Stimulated activated CD8-positive, alpha-beta memory T cell treated with anti-CD3 and anti-CD28 coated beads, Interleukin-2, amount 100 ng/mL, for 1 hour (primary cell): ENCODE measurements at regions not wholly inside any gene's neighbourhood (a gene's known extent, or its start where the extent isn't known, plus 50 kb on each side); places are given as distances from the start of the nearest gene placed in this dataset.
A peak's percentile ranks its signal among the peaks of the same experiment; 100 is the strongest.

Experiments
- DNase-seq, 2 donors: peaks; one replicate each; pipeline ENCODE4 v3.0.0-alpha.2; 2020; ENCODE audit warnings: low read depth in 2 of 2

DNA sequence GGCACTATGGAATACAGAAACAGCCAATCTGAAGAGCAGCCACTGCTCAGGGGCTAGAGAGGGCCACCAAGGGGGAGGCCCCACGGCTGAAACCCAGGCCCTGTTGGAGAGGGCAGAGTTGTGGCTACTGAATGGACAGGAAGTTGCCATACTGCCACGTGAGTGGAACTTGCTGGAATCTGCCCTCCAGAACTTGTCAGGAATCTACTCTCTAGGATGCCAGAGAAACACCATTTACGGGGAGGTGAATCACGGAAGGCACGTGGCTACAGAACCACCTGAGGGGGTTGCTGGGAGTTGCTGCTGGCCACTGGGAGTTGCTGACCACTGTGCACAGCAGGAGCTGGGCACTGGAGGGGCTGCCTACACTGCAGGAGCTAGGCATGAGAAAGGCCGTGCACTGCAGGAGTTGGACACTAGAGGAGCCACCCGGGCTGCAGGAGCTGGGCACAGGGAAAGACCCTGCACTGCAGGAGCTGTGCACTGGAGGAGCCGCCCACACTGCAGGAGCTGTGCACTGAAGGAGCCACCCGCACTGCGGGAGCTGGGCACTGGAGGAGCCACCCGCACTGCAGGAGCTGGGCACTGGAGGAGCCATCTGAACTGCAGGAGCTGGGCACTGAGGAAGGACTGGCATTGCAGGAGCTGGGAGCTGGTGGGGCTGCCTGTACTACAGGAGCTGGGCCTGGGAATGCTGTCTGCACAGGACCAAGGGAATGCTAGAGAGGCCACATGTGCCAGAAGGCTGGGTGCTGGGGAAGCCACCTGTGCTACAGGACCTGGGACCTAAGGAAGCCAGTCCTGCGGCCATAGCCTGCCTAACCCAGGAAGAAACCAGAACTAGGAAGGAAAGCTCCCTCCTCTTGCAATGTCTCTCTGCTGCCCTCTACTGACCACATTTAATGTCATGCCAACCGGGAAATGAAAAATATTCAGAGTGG lies 343.4 kb downstream of the MATN1 start:
- DNase-seq, result peak in 1 of 2 donors; percentile 13

DNA sequence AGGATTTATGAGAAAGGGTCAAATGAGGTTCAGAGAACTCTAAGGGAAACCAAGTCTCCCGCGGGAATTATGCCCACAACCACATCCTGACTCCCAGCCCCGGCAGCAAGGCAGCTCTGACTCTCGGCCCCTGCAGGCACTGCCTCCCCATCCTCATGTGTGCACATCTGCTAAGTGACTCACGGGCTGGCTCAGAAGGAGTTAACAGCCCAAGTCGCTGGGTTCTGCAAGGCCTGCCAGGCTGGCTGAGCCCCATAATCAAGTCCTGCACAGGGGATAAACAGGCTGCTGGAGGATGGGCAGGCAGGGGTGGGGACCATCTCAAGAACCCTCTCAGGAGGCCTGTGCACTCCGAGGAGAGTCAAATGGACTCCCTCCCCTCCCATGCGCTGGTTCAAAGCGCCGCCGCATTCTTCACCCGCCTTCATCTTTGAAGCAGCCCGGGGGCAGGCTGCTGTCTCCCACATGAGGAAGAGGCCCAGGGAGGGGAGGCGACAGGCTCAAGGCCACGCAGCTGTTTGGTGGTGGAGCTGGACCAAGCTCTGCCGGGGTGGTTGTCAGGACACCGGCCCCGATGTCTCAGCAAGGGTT lies 344.3 kb downstream of the MATN1 start:
- no peak for DNase-seq

DNA sequence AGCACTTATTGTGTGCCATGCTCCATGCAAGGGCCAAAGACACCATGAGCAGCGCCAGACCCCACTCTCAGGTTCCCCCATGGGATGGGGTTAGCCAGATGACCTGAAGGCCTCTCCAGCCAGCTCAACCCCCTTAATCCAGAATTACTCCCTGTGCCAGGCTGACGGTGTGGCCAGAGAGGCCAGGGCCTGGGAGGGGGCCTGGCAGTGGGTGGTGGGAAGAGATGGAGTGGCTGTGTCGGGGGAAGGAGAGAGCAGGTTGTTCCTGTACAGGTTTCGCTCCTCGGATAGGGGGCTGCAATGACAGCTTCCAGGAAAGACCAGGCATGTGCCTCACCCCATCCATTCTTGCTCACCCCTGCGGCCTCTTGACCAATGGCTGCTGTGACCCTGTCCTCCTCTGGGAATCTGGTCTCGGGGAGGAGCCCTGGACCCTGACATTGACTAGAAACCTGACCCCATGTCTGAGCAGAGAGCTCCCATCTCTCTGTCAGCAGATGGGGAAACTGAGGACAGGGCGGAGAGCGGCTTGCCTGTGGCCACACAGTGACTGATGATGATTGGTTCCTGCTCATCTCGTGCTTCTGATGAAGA lies 345.3 kb downstream of the MATN1 start:
- no peak for DNase-seq

DNA sequence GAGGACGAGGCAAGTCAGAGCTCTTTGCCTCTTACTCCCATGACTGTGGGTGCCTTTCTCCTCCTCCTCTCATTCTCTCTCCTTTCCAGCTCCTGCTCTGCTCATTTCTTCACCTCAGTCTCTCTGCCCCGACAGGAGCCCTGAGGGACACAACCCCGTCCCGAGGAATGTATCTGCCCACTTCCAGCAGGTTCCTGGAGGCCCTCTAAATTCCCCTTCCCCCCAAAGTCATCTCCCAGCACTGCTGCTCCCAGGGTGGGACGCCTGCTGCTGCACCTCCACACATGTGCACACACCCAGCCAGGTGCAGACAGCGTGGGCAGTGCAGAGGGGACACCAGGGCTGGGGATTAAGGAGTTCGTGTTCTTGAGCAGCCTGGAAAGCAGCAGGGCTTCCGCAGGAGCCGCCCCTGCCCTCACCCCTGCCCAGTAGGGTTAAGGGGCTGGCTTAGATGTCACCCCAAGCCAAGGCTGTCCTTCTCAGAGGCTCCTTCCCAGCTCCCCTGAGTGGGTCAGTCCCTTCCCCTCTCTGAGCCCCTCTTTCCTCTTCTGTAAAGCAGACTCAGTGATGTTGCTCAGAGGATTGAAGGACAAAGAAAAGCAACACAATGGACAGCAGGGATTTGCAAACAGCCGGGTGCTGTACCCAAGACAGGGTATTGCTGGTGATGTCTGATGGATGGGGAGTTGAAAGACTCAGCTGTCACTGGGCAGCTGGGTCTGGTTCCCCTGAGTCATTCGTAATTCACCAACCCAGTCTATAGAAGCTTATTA lies 346.0 kb downstream of the MATN1 start:
- DNase-seq, result no peak

DNA sequence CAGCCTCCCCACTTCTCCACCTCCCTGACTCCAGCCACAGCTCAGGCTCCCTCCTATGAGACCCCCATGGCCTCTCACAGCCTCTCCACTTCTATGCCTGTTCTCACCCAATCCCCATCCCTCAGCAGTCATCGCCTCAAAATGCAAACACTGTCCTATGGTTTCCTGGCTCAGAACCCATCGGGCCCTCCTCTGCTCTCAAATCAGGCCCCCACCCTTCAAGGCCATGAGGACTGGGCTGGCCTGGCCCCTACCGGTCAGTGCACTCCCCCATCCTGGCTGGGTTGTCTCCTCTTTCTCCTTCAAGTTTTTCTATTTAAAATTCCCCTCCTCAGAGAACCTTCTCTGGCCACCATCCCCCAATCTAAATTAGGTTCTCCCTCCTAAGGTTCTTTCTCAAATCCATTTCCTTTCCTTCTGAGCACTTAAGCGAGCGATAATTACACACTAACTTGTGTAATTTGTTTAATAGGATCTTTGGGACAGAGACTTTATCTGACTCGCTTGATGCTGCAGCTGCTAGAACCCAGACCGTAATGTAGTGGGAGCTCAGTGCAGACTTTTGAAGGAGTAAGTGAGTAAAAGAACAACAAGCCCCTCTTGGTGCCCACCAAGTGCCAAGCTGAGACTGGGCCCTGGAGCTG lies 347.2 kb downstream of the MATN1 start:
- no peak for DNase-seq

DNA sequence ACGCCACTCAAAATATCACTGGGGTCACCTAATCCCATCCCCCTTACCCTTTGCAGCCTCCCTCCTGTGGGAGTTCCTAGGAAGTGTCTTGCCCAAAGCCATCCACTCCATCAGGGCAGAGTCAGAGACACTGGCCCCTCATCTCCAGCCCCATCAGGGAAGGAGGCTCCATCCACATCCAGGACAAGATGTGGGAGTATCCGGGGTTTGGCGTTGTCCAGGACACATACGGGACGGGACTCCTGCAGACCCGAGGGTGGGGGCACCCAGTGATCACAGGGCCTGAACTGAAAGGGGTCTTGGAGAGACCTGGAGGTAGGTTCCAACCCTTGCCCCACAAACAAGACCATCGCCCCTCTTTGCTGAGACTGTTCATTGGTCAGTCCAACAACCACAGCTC lies 348.2 kb downstream of the MATN1 start:
- no peak for DNase-seq

DNA sequence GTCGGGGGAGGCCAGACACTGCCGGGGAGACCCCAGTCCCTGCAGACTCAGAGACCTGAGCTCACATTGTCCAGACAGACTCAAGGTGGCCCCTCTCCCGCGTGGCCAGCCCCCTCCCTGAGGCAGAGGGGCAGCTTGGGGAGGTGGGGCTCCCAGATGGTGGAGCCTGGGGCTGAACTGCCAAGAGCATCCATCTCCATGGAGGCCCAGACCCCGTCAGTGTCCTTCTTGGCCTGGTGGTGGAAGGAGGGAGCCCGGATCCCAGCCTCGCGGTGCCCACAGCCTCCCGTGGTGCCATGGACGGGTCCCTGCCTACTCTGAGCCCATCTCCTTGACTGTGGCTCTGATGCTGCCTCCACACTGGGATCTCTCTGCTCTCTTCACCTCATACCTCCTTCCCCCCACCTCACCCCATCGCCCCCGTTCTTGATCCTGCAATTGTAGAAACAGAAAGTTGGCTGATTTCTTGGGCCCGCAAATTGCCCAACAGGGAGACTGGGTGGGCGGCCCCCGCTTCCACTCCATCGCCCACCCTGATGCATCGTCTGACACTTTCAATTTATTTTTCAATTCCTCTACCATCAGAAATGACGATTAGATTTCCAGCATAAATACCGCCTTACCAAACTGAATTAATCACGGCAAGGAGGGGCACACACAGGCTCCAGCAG lies 348.9 kb downstream of the MATN1 start:
- DNase-seq, result no peak

DNA sequence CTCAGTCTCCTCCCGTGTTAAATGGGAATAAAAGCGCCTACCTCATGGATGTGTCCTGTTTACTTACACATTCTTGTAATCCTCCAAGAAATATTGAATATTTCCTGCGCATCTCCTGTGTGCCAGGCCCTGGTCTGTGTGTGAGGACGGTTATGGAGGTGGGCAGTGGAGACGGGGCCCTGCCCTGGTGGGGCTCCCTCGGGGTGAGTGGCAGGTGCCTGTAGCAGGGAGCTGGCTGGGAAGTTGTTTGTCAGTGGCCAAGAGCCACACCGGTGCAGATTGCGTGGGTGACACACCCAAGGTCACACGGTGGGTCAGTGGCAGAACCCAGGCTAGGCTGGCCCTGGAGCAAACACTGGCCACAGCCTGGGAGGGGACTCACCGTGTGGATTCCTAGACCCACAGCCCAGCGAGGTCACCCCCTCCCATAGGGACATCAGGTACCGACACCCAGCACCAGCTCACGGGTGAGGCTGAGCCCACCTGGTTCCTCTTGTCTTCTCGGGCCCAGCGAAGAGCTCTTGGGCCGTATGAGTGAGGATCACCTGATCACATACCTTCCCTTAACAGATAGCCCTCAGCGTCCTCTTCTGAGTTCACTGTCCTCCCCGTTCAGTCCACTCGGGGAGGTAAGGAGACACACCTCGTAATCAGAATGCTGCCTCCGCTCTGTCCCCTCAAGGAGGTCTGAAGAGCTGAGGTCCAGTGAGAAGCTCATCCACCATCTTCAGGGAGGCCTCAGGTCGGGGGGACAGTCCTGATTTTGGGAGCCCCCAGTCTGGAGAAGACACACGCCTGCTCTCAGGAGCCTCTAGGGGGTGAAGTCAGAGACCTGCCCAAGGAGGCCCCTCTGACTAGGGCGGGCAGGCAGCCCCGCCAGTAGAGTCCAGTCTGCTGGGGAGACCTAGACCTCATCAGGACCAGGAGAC lies 349.6 kb downstream of the MATN1 start:
- DNase-seq, result no peak

DNA sequence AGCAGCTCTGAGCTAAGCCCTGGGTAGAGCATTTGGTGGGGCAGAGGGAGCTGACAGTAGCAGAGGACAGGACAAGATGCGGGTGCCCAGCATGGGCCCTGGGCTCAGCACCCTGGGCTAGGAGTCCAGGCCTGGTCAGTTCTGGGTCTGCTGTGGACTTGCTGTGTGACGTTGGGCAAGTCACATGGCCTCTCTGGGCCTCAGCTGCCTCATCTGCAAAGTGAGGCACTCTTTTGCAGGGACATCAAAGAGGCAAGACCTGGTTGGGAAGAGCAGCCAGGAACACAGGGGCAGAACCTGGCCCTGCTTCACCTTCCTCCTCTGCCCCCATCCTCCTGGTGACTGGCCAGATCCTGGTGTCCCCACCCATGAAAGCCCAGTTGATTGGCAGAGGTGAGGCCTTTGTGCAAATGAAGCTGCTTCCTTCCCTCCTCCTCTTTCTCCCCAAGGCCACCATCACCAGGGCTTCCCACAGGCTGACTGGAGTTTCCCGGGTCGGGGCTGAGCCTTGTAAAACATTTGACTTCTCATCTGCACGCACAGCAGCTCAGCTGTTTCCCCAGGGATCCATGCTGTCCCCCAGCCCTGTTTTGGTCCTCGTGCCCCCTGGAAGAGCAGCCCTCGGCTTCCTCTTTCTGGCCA lies 350.5 kb downstream of the MATN1 start:
- no peak for DNase-seq

DNA sequence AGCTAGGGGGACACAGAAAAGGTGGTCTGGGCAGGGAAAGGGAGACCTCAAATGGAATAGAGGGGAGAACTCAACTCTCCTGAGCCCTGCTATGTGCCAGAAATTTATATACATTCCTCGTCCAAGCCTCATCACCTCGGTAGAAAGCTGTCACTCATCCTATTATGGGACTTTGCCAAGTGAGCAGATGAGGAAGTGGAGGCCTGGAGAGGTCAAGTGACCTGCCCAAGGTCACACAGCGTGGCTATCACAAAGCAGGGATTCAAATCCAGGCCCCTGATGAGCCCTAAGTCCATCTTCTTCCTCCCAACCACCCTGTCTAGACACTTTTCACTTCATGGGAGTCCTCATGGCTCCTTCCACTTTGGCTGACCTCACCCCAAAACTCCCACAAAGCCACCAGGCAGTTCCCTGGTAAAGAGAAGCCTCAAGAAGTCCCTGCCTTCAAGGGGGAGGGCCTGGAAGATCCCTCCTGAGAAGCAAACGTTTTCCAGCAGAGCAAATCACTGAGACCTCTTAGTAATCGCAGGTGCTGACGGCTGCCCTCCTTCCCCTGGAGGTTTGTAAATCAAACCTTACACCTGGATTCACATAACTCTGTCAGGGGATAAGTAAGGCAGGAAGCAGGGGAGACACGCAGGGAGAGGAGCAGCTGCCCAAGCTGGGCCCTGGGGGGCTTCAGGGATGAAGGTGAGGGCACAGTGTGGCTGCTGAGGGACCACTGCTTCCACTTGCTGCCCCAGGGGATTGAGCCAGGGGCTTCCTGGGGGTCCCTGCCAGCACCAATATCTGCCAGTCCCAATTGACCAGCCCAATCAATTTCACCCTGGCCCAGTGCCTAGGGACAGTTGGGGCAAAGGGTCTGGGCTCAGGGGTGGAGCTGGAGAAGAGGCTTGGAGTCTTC lies 351.2 kb downstream of the MATN1 start:
- DNase-seq, result no peak

DNA sequence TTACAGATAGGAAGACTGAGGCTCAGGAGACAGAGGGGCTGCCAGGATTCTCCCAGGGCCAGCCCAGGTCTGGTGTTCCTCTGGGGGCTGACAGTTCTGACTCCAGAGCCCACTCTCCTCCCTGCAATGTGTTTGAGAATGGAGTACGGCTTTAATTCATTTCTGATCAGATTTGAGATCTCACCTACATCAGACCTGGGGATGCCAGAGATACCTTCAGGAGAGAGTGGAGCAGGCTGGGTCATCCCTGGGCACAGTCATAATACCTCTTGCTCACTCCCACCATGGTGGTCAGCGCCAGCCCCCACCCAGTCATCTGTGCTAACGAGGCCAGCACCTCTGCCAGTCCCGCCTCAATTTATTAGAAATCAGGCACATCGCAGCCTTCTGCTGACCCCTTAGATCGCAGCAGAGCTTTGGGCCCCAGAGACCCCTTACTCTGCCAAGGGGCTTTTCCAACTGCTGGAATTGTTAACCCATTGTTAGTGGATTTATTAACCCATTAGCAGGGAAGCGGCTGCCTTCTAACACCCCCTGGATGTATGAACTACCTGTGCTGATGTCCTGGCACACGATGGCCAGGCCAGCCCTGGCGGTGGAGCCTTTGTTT lies 352.1 kb downstream of the MATN1 start:
- no peak for DNase-seq

DNA sequence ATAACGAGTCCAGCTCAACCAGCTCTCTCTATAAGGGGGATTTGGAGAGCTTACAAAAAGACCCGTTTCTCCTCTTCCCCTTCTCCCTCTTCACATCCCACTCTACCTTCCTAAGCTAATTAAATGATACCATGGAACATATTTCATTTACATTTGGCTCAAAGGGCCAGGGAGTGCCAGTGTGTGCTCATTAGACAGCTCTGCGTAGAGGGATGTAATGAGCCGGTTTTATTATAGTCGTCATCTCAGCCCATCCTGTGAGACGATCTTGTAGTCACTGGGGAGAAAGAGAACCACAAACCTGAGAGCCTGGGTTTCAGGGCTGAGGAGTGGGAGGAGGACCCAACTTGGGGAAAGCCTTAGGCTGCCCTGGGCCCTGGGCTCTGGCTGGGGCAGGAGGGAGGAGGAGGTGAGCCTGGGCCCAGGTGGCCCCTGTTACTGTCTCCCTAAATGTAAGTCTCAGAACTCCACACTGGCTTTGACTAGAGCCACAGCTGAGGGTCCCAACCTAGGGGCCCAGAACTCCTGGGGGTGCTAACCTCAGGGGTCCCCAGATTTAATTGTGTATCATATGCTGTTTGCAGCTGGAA lies 354.6 kb downstream of the MATN1 start:
- no peak for DNase-seq

DNA sequence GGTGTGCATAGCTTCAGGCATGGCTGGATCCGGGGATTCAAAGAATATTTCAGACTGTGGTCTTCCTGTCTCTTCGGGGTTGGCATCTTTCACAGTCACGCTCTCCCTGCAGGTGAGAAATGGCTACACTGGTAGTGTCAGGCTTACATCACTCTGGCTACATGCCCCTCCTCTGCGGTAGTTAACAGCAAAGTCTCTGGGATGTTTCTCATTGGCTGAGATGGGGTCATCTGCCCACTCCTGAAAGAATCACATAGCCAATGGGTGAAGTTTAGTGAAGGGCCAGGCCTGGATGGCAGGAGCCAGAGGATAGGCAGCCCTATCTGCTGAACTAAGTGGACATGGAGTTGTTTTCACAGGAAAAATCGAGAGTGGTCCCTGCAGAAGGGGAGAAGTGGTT lies 356.5 kb downstream of the MATN1 start:
- no peak for DNase-seq

DNA sequence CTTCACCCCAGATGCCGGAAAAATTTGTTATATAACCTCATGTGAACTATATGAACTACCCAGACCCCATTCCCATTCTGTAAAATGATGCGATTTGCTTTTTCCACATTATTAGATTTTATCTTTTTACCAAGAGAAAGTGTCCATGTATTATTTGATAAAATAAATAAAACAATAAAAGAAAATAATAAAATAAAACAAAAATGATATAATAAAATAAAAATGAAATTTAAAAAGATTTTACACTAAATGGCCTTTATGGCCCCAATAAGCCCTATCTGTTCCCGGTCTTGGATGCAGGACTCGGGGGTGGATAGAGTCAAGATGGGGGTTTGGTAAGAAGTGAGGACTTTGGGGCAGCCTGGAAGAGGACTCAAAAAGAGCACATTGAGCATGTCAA lies 357.2 kb downstream of the MATN1 start:
- no peak for DNase-seq

DNA sequence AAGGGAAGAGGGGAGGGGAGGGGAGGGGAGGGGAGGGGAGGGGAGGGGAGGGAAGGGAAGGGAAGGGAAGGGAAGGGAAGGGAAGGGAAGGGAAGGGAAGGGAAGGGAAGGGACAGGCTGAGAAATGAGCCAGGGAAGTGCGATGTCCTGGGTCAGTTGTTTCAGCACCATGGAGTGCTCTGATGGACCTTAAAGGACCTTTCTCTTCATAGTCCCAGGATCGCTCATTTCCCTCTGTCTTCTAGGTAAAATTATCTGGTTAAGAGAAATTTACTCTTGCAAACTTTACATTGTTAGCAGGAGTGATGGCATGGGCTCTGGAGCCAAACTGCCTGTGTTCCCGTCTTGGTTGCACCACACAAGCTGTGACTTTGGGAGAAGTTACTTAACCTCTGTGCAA lies 357.8 kb downstream of the MATN1 start:
- no peak for DNase-seq

DNA sequence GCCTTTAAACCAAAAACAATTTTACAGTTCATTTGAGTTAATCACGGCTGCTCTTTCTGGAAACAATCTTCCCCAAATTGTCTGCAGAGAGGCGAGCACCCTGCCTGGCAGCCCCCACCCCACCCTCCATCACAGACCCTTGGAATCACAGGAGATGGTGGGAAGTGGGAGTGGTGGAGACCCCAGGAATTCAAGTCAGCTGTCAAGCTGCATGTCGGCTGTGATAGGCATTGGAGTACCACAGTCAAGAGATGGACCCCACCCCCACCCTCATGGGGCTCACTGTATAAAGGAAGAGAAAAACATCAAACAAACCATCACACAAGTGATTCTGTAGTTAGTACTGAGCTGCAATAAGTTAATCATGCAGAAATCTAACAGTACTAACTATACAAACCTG lies 360.4 kb downstream of the MATN1 start:
- no peak for DNase-seq

DNA sequence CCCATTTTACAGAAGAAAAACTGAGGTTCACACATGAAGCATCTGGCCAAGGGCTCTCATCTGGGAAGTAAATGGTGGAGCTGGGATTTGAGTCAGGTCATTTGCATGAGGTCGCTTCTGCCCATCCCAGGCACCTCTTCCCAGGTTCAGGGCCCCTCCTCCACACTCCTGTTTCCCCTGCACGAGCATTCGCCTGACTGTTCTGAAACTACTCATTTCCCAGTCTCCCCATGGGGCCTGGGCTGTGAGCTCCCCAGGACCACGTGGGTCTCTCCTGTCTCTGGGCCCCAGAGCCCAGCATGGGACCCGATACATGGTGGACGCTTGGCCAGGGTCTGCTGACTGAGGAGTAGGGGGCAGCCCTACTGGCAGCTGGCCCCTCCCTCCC lies 360.8 kb downstream of the MATN1 start:
- no peak for DNase-seq
